Tongue (tissue), 1 donor: ENCODE measurements at regions not wholly inside any gene's neighbourhood (a gene's known extent, or its start where the extent isn't known, plus 50 kb on each side); places are given as distances from the start of the nearest gene placed in this dataset.
"Not testable (repeated sequence)": the region's sequence is repeated elsewhere in the genome, so short reads cannot be mapped to it uniquely, and the experiment has no call there.

Experiments used
- DNase-seq: peaks from one replicate; pipeline ENCODE4 v3.0.0-alpha.2; 2015

GRCh38 chr3:68676136-68676535 lies 256.2 kb downstream of the TAFA4 start:
- no peak for DNase-seq

- DNase-seq, result peak; percentile 20
Measured at GRCh38 chr3:68667346-68667745, 265.0 kb downstream of the TAFA4 start.

GRCh38 chr3:68666429-68667136 lies 265.8 kb downstream of the TAFA4 start:
- DNase-seq, result peak; percentile 58

GRCh38 chr3:68664276-68664675 lies 268.1 kb downstream of the TAFA4 start:
- peak; percentile 21 for DNase-seq

GRCh38 chr3:68662176-68662575 lies 270.2 kb downstream of the TAFA4 start:
- DNase-seq, result no peak

GRCh38 chr3:68650657-68651056 lies 281.7 kb downstream of the TAFA4 start:
- DNase-seq, result not testable (repeated sequence)

DNA sequence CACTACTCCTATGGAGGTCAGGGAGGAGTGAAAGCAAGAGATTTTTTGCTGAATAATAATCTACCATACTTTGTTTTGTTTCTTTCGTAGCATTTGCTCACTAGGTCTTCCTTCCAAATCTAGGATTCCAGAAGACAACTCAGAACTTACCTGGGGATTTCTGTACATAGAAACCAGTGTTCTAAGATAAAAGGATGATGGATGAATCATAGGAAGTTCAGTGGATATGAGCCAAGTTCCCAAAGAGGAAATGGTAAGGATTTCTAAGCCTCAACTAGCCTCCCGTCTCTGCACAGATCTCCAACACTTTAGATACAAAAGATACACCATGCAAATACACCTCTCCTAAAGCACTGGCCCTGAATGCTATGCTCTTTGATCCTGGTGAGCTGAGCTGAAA lies 283.9 kb downstream of the TAFA4 start:
- no peak for DNase-seq

DNA sequence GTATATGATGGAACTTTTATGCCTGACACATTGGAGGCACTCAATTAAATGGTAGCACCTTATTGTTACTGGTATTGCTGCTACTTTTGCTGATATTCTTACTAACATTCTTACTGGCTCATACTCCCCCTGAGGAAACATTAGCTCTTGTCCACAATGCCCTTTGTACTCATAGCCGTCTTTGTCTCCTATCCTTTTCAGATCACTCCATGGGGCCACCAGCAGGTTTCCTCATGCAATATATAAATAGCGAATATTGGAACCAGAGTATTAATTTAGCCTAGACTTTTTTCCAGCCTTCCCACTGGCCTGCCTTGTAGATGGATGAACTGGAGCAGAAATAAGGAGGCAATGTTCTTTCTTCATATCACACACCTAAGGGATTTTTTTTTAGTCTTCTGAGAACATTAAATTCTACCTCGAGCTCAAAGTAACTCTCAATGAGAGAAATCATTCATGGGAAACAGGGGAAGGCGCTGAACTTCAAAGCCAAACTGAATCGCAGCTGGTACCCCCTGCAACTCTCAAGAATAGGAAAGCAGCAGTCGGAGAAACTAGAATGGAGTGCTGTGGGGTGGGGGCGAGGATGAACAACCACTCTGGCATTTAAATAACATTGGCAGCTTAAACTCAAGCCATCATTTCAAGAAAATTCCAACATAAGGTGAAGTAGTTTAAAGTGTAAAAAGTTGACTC lies 300.3 kb downstream of the TAFA4 start:
- no peak for DNase-seq

- DNase-seq, result no peak
Measured at GRCh38 chr3:68620211-68620610, 312.1 kb downstream of the TAFA4 start.

- no peak for DNase-seq
Measured at GRCh38 chr3:68614087-68614486, 318.3 kb downstream of the TAFA4 start.

GRCh38 chr3:68571321-68571720 lies 361.0 kb downstream of the TAFA4 start:
- DNase-seq, result no peak

DNA sequence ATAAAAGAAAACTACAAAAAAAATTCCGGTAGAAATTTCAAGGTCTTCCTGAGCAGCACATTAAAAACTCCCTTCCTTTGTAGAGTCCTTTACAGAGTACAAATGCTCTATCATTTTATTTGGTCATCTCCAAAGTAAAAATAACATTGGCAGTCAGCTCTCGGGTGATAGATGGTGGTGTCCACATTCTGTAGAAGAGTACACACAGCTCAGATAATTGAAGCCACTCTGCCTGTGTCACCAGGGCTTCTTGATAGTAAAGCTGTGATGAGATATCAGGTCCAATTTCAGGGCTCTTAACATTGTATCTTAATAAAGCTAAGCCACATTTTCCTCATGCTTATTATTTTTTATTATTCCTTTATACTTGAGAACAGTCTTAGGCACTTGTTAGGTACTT lies 371.6 kb downstream of the TAFA4 start:
- DNase-seq, result no peak

DNA sequence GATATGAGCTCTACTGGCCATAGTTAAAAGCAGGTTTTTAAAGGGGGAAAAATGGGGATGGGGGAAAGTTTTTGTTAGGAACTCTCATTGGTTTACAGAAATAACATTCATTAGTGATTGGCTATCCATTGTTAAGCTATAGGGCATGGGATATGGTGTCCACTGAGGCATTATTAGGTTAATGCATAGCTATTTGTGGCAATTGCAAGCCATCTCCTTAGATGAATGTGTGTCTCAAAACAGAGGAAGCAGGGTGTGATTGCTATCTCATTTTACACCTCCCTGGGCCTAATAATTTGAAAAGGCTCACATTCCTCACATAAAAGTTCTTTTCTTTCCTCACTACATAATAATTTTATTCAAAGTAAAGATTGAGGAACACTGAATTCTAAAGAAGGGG lies 396.6 kb downstream of the TAFA4 start:
- no peak for DNase-seq

GRCh38 chr3:68523330-68523729 lies 409.0 kb downstream of the TAFA4 start:
- DNase-seq, result no peak

GRCh38 chr3:68515237-68515636 lies 417.1 kb downstream of the TAFA4 start:
- DNase-seq, result no peak

DNA sequence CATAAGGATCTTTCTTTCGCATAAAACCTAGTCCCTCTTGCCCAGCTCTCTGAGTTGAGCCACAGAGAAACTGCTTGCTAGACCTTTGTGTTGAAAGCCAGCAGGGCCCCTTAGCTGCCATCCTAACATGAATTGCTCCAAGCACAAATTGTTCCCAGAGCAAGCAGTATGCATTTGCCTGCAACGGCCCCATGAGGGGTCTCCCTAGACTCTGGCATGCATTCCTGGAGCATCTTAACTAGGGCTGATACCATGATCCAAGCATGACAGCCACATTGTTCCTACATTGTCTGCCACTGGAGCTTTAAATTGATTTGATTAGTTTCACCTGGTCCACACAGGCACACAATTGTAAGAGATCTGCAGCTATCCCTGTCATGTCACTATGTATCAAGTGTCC lies 428.1 kb downstream of the TAFA4 start:
- DNase-seq, result no peak

- not testable (repeated sequence) for DNase-seq
Measured at GRCh38 chr3:68485845-68486244, 446.5 kb downstream of the TAFA4 start.

DNA sequence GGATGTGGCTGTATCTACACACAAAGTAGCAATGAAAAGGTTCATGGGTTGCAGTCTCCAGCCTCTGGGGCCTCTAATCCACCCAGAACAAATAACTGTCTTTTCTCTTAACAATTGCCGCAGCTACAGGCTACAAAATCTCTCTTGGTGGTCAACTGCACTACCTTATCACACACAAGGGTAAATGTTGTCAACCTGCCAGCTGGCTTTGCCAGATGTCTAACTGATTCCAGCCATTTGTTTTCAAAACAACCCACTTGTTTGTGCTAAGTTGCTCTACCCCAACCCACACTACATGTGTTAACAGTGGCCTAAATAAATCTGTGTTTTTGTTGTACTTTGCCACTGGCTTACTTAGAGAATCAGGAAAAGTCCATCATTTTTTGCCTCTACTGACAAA lies 447.3 kb downstream of the TAFA4 start:
- DNase-seq, result no peak

DNA sequence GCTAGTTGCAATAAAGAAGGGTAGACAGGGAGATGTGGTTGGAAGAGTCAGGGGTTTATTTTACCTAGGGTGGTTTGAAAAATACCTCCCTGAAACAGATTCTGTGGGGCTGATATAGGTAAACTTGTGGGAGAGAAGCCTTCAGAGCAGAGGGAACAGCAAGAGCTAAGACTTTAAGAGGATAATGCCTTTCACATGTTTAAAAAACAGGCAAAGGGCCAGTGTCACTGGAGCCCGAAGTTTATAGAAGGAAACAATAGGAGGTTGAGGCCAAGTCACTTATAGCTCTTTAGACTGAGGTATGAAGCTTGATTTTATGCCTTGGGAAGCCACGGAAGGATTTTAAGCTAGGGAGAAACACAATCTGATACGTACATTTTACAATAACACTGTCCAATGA lies 448.7 kb downstream of the TAFA4 start:
- peak; percentile 25 for DNase-seq

DNA sequence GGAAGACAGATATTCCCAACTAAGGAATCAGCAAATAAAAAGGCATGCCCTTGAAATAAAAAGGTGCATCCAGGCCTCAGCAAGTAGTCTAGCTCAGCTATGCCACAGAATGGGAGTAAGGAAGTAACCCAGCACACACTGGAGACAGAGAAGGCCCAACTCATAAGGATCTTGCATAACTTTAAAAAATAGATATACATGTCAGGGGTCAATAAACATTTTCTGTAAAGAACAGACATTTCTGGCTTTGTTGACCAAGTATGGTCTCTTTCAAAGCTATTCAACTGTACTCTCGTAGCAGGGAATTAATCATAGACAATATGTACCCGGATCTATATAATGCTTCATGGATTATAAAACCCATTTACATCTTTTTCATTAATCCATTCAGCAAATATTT lies 449.3 kb downstream of the TAFA4 start:
- DNase-seq, result peak; percentile 9

GRCh38 chr3:68482565-68482964 lies 449.8 kb downstream of the TAFA4 start:
- no peak for DNase-seq

- no peak for DNase-seq
Measured at GRCh38 chr3:68479779-68480178, 452.6 kb downstream of the TAFA4 start.

DNA sequence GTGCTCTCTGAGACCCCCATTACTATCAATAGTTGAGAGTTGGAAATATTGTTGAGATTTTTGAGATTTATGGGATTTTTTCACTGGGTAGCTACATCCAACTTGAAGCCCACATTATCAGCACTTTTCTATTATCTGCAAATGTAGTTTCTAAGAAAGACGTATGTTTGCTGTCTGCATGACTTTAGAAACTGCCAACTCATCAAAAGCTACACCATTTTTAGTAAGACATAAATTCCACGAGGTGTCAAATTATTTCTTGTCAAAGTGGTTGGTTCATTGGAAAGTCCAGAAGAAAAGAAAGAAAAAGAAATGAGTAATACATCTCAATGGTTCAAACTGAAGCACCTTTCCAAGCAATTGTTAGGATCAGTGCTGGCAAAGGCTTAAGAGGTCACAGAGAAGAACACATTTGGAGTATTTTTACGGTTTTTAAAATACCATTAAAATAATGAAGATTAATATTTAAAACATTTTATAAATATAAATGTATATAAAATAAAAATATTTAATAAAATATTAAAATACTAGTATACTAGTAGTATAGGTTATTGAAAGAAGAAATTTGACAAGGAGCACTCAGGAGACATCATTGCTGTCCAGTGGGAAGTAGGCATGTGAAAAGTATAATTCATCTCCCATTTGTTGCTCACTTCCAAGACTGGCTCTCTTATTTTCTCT lies 463.5 kb downstream of the TAFA4 start:
- DNase-seq, result no peak

GRCh38 chr3:68467465-68467864 lies 464.9 kb downstream of the TAFA4 start:
- DNase-seq, result no peak
